ENCODE measurements at regions not wholly inside any gene's neighbourhood (a gene's known extent, or its start where the extent isn't known, plus 50 kb on each side); places are given as distances from the start of the nearest gene placed in this dataset.

- TF ChIP-seq CTCF (IDR thresholded peaks at IDR 0.05) = no peak
- no peak for TF ChIP-seq POLR2A (IDR thresholded peaks at IDR 0.05)
- no peak for TF ChIP-seq EP300 (IDR thresholded peaks at IDR 0.05)
Observed at GRCh38 chr13:50403311-50403710, 388.1 kb downstream of the KCNRG start.

Data from ovary (tissue), 3 donors.